CD8-positive, alpha-beta memory T cell (primary cell): ENCODE measurements at regions not wholly inside any gene's neighbourhood (a gene's known extent, or its start where the extent isn't known, plus 50 kb on each side); places are given as distances from the start of the nearest gene placed in this dataset.

Experiments used
- CTCF ChIA-PET: fragments of 350-600 bp; sonication (Branson Sonifier 250); formaldehyde crosslinking; loops from one replicate; lab custom pipeline; 2021; ENCODE audit warnings: antibody characterized with exemption; lab: Charles Lee
- POLR2A ChIA-PET: fragments of 350-600 bp; sonication (Branson Sonifier 250); formaldehyde crosslinking; loops from one replicate; lab custom pipeline; 2021; ENCODE audit warnings: antibody characterized with exemption; lab: Charles Lee
- DNase-seq, 5 donors: peaks; one replicate each; pipeline versions ENCODE4 v3.0.0 to v3.0.0-alpha.2; 2020 to 2022; ENCODE audit warnings: mixed read lengths in 1 of 5
- H3K27ac ChIP-seq: one replicate; pipeline ENCODE4 v1.7.0; 2013; ENCODE audit warnings: low read depth, mild to moderate bottlenecking, low read length, moderate library complexity
- H3K27me3 ChIP-seq: 2 replicates; pipeline ENCODE4 v1.7.0; 2013; ENCODE audit warnings: low read length, mild to moderate bottlenecking; ENCODE audit not compliant: insufficient read depth, poor library complexity, severe bottlenecking
- H3K36me3 ChIP-seq: 2 replicates; pipeline ENCODE4 v1.7.0; 2013; ENCODE audit warnings: mild to moderate bottlenecking, low read length, moderate library complexity; ENCODE audit not compliant: insufficient read depth
- H3K4me1 ChIP-seq: 2 replicates; pipeline ENCODE4 v1.7.0; 2013; ENCODE audit warnings: mild to moderate bottlenecking, low read length, moderate library complexity; ENCODE audit not compliant: insufficient read depth
- H3K4me3 ChIP-seq: 2 replicates; pipeline ENCODE4 v1.7.0; 2013; ENCODE audit warnings: mild to moderate bottlenecking, low read length
- H3K9me3 ChIP-seq: 2 replicates; pipeline ENCODE4 v1.7.0; 2013; ENCODE audit warnings: mild to moderate bottlenecking, low read length
- H3K27ac Mint-ChIP-seq, 8 donors: one replicate each; pipeline ENCODE4 v1.8.0; 2020 to 2021; ENCODE audit warnings: mixed read lengths in 8 of 8, mild to moderate bottlenecking in 6 of 8, inconsistent platforms in 3 of 8, moderate library complexity in 3 of 8
- H3K27me3 Mint-ChIP-seq, 2 donors: one replicate each; pipeline ENCODE4 v1.8.0; 2020 to 2021; ENCODE audit warnings: mixed read lengths in 2 of 2, mild to moderate bottlenecking in 1 of 2, moderate library complexity in 1 of 2
- H3K36me3 Mint-ChIP-seq, 3 donors: one replicate each; pipeline ENCODE4 v1.8.0; 2020 to 2021; ENCODE audit warnings: mixed read lengths in 3 of 3, inconsistent platforms in 1 of 3, mild to moderate bottlenecking in 1 of 3
- H3K4me1 Mint-ChIP-seq, 3 donors: one replicate each; pipeline ENCODE4 v1.8.0; 2020 to 2021; ENCODE audit warnings: mixed read lengths in 3 of 3, inconsistent platforms in 1 of 3, mild to moderate bottlenecking in 1 of 3
- H3K4me3 Mint-ChIP-seq, 7 donors: one replicate each; pipeline ENCODE4 v1.8.0; 2020 to 2021; ENCODE audit warnings: mixed read lengths in 7 of 7, mild to moderate bottlenecking in 6 of 7, moderate library complexity in 4 of 7, inconsistent platforms in 2 of 7
- H3K9me3 Mint-ChIP-seq, 5 donors: one replicate each; pipeline ENCODE4 v1.8.0; 2020 to 2022; ENCODE audit warnings: mixed read lengths in 5 of 5, mild to moderate bottlenecking in 3 of 5, moderate library complexity in 2 of 5, inconsistent platforms in 1 of 5

- Histone ChIP-seq H3K27ac (no peak overlapping the region), H3K4me1 (no peaks in the 10 kb centered on the region), H3K27me3 (no peaks in the 10 kb centered on the region), H3K36me3 (no peaks in the 10 kb centered on the region), H3K9me3 (no peaks in the 10 kb centered on the region), H3K4me3 (no peak overlapping the region)
- DNase-seq = no peak
- H3K9me3 Mint-ChIP-seq = peaks cover 0 to 5% (median 1%) of the 10 kb centered on the region in 5 donors
- H3K27ac Mint-ChIP-seq = no peak overlapping the region
- POLR2A ChIA-PET = no interaction called here
- H3K36me3 Mint-ChIP-seq = peaks cover 0 to 2% (median 0%) of the 10 kb centered on the region in 3 donors
- H3K4me1 Mint-ChIP-seq = no peaks in the 10 kb centered on the region
- no peaks in the 10 kb centered on the region for H3K27me3 Mint-ChIP-seq
- CTCF ChIA-PET = no interaction called here
- no peak overlapping the region for H3K4me3 Mint-ChIP-seq
Measured at GRCh38 chr3:155013427-155013826, 66.7 kb upstream of the MME start.

GRCh38 chr3:155012584-155012983 is 67.5 kb upstream of the MME start:
- Mint-ChIP-seq H3K36me3 (peaks cover 0 to 2% (median 0%) of the 10 kb centered on the region in 3 donors), H3K4me3 (no peak overlapping the region), H3K4me1 (no peaks in the 10 kb centered on the region), H3K9me3 (peaks cover 0 to 5% (median 0%) of the 10 kb centered on the region in 5 donors), H3K27ac (no peak overlapping the region), H3K27me3 (no peaks in the 10 kb centered on the region)
- H3K27ac ChIP-seq = no peak overlapping the region
- H3K4me1 ChIP-seq = no peaks in the 10 kb centered on the region
- no peak for DNase-seq
- H3K27me3 ChIP-seq = no peaks in the 10 kb centered on the region
- no peaks in the 10 kb centered on the region for H3K36me3 ChIP-seq
- no peaks in the 10 kb centered on the region for H3K9me3 ChIP-seq
- CTCF ChIA-PET = no interaction called here
- H3K4me3 ChIP-seq = no peak overlapping the region
- POLR2A ChIA-PET = no interaction called here

GRCh38 chr3:155010416-155010815 is 69.7 kb upstream of the MME start:
- H3K4me3 Mint-ChIP-seq = no peak overlapping the region
- Histone ChIP-seq H3K4me1 (no peaks in the 10 kb centered on the region), H3K27me3 (no peaks in the 10 kb centered on the region), H3K9me3 (no peaks in the 10 kb centered on the region), H3K27ac (no peak overlapping the region), H3K36me3 (no peaks in the 10 kb centered on the region), H3K4me3 (no peak overlapping the region)
- no peak overlapping the region for H3K27ac Mint-ChIP-seq
- no peaks in the 10 kb centered on the region for H3K27me3 Mint-ChIP-seq
- peaks cover 0 to 2% (median 0%) of the 10 kb centered on the region in 3 donors for H3K36me3 Mint-ChIP-seq
- no peak for DNase-seq
- peaks cover 0 to 5% (median 3%) of the 10 kb centered on the region in 5 donors for H3K9me3 Mint-ChIP-seq
- ChIA-PET CTCF (no interaction called here), POLR2A (no interaction called here)
- no peaks in the 10 kb centered on the region for H3K4me1 Mint-ChIP-seq

- H3K4me3 ChIP-seq = no peak overlapping the region
- no peaks in the 10 kb centered on the region for H3K36me3 ChIP-seq
- no peaks in the 10 kb centered on the region for H3K9me3 ChIP-seq
- H3K27ac ChIP-seq = no peak overlapping the region
- no peak for DNase-seq
- Mint-ChIP-seq H3K36me3 (peaks cover 0 to 2% (median 0%) of the 10 kb centered on the region in 3 donors), H3K4me3 (no peak overlapping the region), H3K27me3 (peaks cover 0 to 1% of the 10 kb centered on the region in 2 donors), H3K27ac (no peak overlapping the region), H3K4me1 (no peaks in the 10 kb centered on the region), H3K9me3 (peaks cover 0 to 5% (median 3%) of the 10 kb centered on the region in 5 donors)
- no peaks in the 10 kb centered on the region for H3K27me3 ChIP-seq
- no peaks in the 10 kb centered on the region for H3K4me1 ChIP-seq
- ChIA-PET POLR2A (no interaction called here), CTCF (no interaction called here)
Measured at GRCh38 chr3:155009217-155009616, 70.9 kb upstream of the MME start.

- no peaks in the 10 kb centered on the region for H3K36me3 ChIP-seq
- H3K27me3 Mint-ChIP-seq = peaks cover 0 to 2% of the 10 kb centered on the region in 2 donors
- no peaks in the 10 kb centered on the region for H3K4me1 Mint-ChIP-seq
- no peaks in the 10 kb centered on the region for H3K27me3 ChIP-seq
- DNase-seq = no peak
- peaks cover 0 to 4% (median 0%) of the 10 kb centered on the region in 3 donors for H3K36me3 Mint-ChIP-seq
- no peaks in the 10 kb centered on the region for H3K9me3 ChIP-seq
- no peaks in the 10 kb centered on the region for H3K4me1 ChIP-seq
- peaks cover 0 to 4% (median 2%) of the 10 kb centered on the region in 5 donors for H3K9me3 Mint-ChIP-seq
- POLR2A ChIA-PET = no interaction called here
- CTCF ChIA-PET = no interaction called here
- no peak overlapping the region for H3K4me3 ChIP-seq
- no peak overlapping the region for H3K27ac ChIP-seq
- no peak overlapping the region for H3K4me3 Mint-ChIP-seq
- no peak overlapping the region for H3K27ac Mint-ChIP-seq
Measured at GRCh38 chr3:155007729-155008128, 72.4 kb upstream of the MME start.

- no peak overlapping the region for H3K27ac Mint-ChIP-seq
- ChIA-PET CTCF (no interaction called here), POLR2A (no interaction called here)
Measured at GRCh38 chr3:155001289-155002010, 78.7 kb upstream of the MME start.

GRCh38 chr3:154992655-154993054 is 87.5 kb upstream of the MME start:
- no peaks in the 10 kb centered on the region for H3K9me3 ChIP-seq
- H3K36me3 ChIP-seq = no peaks in the 10 kb centered on the region
- Mint-ChIP-seq H3K27me3 (peaks cover 0 to 2% of the 10 kb centered on the region in 2 donors), H3K4me1 (no peaks in the 10 kb centered on the region), H3K9me3 (peaks cover 0 to 23% (median 3%) of the 10 kb centered on the region in 5 donors), H3K27ac (no peak overlapping the region), H3K36me3 (no peaks in the 10 kb centered on the region), H3K4me3 (no peak overlapping the region)
- ChIA-PET CTCF (no interaction called here), POLR2A (no interaction called here)
- no peaks in the 10 kb centered on the region for H3K27me3 ChIP-seq
- H3K27ac ChIP-seq = no peak overlapping the region
- no peak for DNase-seq
- H3K4me1 ChIP-seq = no peaks in the 10 kb centered on the region
- no peak overlapping the region for H3K4me3 ChIP-seq

More at GRCh38 chr3:155001289-155002010, 78.7 kb upstream of the MME start:
- peaks cover 0 to 2% (median 0%) of the 10 kb centered on the region in 3 donors for H3K36me3 Mint-ChIP-seq
- DNase-seq = no peak
- Histone ChIP-seq H3K9me3 (no peaks in the 10 kb centered on the region), H3K27ac (no peak overlapping the region), H3K36me3 (no peaks in the 10 kb centered on the region), H3K27me3 (no peaks in the 10 kb centered on the region), H3K4me3 (no peak overlapping the region), H3K4me1 (no peaks in the 10 kb centered on the region)
- no peaks in the 10 kb centered on the region for H3K4me1 Mint-ChIP-seq
- peaks cover 2 to 7% (median 2%) of the 10 kb centered on the region in 5 donors for H3K9me3 Mint-ChIP-seq
- H3K4me3 Mint-ChIP-seq = no peak overlapping the region
- H3K27me3 Mint-ChIP-seq = peaks cover 0 to 2% of the 10 kb centered on the region in 2 donors

GRCh38 chr3:154990543-154990942 is 89.6 kb upstream of the MME start:
- no peak overlapping the region for H3K27ac ChIP-seq
- Mint-ChIP-seq H3K4me1 (no peaks in the 10 kb centered on the region), H3K9me3 (peaks cover 0 to 20% (median 7%) of the 10 kb centered on the region in 5 donors), H3K4me3 (no peak overlapping the region), H3K36me3 (no peaks in the 10 kb centered on the region), H3K27ac (no peak overlapping the region), H3K27me3 (peaks cover 0 to 3% of the 10 kb centered on the region in 2 donors)
- CTCF ChIA-PET = no interaction called here
- no peak for DNase-seq
- no peaks in the 10 kb centered on the region for H3K36me3 ChIP-seq
- H3K9me3 ChIP-seq = no peaks in the 10 kb centered on the region
- H3K4me3 ChIP-seq = no peak overlapping the region
- no peaks in the 10 kb centered on the region for H3K4me1 ChIP-seq
- POLR2A ChIA-PET = no interaction called here
- no peaks in the 10 kb centered on the region for H3K27me3 ChIP-seq
